ENCODE measurements at regions not wholly inside any gene's neighbourhood (a gene's known extent, or its start where the extent isn't known, plus 50 kb on each side); places are given as distances from the start of the nearest gene placed in this dataset.

DNA sequence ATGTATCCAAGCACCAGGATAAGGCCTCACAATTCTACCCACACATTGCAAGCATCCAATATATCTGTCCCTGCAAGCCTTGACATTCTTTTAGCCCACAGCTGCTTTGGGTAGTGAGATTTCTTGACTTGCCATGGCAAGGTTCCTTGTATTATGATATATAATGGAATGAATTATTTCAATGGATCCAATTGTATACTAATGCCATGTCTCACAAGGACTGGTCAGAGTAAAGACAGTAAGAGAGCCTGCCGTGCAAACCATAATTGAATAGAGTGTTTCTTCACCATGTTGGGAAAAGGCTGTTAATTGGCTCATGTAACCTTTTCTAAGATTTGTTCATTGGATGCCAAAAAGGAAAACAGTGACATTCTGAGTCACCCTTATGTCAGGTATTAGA lies 64.3 kb upstream of the RBBP8 start:
- TF ChIP-seq, protein P1, sequence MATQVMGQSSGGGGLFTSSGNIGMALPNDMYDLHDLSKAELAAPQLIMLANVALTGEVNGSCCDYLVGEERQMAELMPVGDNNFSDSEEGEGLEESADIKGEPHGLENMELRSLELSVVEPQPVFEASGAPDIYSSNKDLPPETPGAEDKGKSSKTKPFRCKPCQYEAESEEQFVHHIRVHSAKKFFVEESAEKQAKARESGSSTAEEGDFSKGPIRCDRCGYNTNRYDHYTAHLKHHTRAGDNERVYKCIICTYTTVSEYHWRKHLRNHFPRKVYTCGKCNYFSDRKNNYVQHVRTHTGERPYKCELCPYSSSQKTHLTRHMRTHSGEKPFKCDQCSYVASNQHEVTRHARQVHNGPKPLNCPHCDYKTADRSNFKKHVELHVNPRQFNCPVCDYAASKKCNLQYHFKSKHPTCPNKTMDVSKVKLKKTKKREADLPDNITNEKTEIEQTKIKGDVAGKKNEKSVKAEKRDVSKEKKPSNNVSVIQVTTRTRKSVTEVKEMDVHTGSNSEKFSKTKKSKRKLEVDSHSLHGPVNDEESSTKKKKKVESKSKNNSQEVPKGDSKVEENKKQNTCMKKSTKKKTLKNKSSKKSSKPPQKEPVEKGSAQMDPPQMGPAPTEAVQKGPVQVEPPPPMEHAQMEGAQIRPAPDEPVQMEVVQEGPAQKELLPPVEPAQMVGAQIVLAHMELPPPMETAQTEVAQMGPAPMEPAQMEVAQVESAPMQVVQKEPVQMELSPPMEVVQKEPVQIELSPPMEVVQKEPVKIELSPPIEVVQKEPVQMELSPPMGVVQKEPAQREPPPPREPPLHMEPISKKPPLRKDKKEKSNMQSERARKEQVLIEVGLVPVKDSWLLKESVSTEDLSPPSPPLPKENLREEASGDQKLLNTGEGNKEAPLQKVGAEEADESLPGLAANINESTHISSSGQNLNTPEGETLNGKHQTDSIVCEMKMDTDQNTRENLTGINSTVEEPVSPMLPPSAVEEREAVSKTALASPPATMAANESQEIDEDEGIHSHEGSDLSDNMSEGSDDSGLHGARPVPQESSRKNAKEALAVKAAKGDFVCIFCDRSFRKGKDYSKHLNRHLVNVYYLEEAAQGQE (IDR thresholded peaks at IDR 0.05), result no peak
- TF ChIP-seq TFCP2L1 (CRISPR knock-in tag; IDR thresholded peaks at IDR 0.05) (no peak), RAD21 (conservative IDR thresholded peaks at IDR 0.05 in 1 of 2, IDR thresholded peaks at IDR 0.05 in 1 of 2) (no peak), POLR2A (IDR thresholded peaks at IDR 0.05; ENCODE audit: low read length) (no peak)
- TF ChIP-seq, protein P2, sequence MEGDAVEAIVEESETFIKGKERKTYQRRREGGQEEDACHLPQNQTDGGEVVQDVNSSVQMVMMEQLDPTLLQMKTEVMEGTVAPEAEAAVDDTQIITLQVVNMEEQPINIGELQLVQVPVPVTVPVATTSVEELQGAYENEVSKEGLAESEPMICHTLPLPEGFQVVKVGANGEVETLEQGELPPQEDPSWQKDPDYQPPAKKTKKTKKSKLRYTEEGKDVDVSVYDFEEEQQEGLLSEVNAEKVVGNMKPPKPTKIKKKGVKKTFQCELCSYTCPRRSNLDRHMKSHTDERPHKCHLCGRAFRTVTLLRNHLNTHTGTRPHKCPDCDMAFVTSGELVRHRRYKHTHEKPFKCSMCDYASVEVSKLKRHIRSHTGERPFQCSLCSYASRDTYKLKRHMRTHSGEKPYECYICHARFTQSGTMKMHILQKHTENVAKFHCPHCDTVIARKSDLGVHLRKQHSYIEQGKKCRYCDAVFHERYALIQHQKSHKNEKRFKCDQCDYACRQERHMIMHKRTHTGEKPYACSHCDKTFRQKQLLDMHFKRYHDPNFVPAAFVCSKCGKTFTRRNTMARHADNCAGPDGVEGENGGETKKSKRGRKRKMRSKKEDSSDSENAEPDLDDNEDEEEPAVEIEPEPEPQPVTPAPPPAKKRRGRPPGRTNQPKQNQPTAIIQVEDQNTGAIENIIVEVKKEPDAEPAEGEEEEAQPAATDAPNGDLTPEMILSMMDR (IDR thresholded peaks at IDR 0.05), result no peak
